ENCODE measurements at regions not wholly inside any gene's neighbourhood (a gene's known extent, or its start where the extent isn't known, plus 50 kb on each side); places are given as distances from the start of the nearest gene placed in this dataset.
A peak's percentile ranks its signal among the peaks of the same experiment; 100 is the strongest.

- H3K4me3 Mint-ChIP-seq (ENCODE audit: low read depth, unreplicated experiment) = no peak overlapping the region
- H3K27ac Mint-ChIP-seq (ENCODE audit: unreplicated experiment) = no peak overlapping the region
- no peak for TF ChIP-seq CTCF (IDR thresholded peaks at IDR 0.05; ENCODE audit: unreplicated experiment)
- H3K9me3 Mint-ChIP-seq (ENCODE audit: low read depth, unreplicated experiment) = no peaks in the 10 kb centered on the region
- no peak for DNase-seq
- no peaks in the 10 kb centered on the region for H3K36me3 Mint-ChIP-seq (ENCODE audit: insufficient read depth, unreplicated experiment)
- intact Hi-C loops (cut with micrococcal nuclease; ENCODE audit: unreplicated experiment) = no loop called here
- no peaks in the 10 kb centered on the region for H3K27me3 Mint-ChIP-seq (ENCODE audit: unreplicated experiment)
- no peaks in the 10 kb centered on the region for H3K4me1 Mint-ChIP-seq (ENCODE audit: low read depth, unreplicated experiment)
- CTCF ChIA-PET = interaction anchor here (0.6 to 0.7 kb wide), 2 partner anchors 89 to 1927 kb away, joined by 3 read pairs; no protein-coding TSS in a partner anchor
- no TSS peak for BruUV-seq (replicated peaks)
These were observed 295.9 kb upstream of the SOX4 start for GRCh38 chr6:21297665-21298064.

GRCh38 chr6:21299216-21299615 is 294.3 kb upstream of the SOX4 start:
- no TSS peak for BruUV-seq (replicated peaks)
- H3K36me3 Mint-ChIP-seq (ENCODE audit: insufficient read depth, unreplicated experiment) = no peaks in the 10 kb centered on the region
- TF ChIP-seq CTCF (IDR thresholded peaks at IDR 0.05; ENCODE audit: unreplicated experiment) = no peak
- no peaks in the 10 kb centered on the region for H3K4me1 Mint-ChIP-seq (ENCODE audit: low read depth, unreplicated experiment)
- no peaks in the 10 kb centered on the region for H3K27me3 Mint-ChIP-seq (ENCODE audit: unreplicated experiment)
- CTCF ChIA-PET = interaction anchor here (0.5 kb wide), 1 partner anchor 9 kb away, joined by 6 read pairs; no protein-coding TSS in a partner anchor
- no peak overlapping the region for H3K27ac Mint-ChIP-seq (ENCODE audit: unreplicated experiment)
- no peaks in the 10 kb centered on the region for H3K9me3 Mint-ChIP-seq (ENCODE audit: low read depth, unreplicated experiment)
- DNase-seq = no peak
- H3K4me3 Mint-ChIP-seq (ENCODE audit: low read depth, unreplicated experiment) = no peak overlapping the region
- intact Hi-C loops (cut with micrococcal nuclease; ENCODE audit: unreplicated experiment) = no loop called here

GRCh38 chr6:21300439-21300838 is 293.1 kb upstream of the SOX4 start:
- H3K4me3 Mint-ChIP-seq (ENCODE audit: low read depth, unreplicated experiment) = no peak overlapping the region
- no peaks in the 10 kb centered on the region for H3K36me3 Mint-ChIP-seq (ENCODE audit: insufficient read depth, unreplicated experiment)
- no TSS peak for BruUV-seq (replicated peaks)
- CTCF ChIA-PET = interaction anchor here (0.6 kb wide), 1 partner anchor 288 kb away, joined by 3 read pairs; no protein-coding TSS in a partner anchor
- DNase-seq = no peak
- no peaks in the 10 kb centered on the region for H3K27me3 Mint-ChIP-seq (ENCODE audit: unreplicated experiment)
- H3K4me1 Mint-ChIP-seq (ENCODE audit: low read depth, unreplicated experiment) = no peaks in the 10 kb centered on the region
- peaks cover 3% of the 10 kb centered on the region for H3K9me3 Mint-ChIP-seq (ENCODE audit: low read depth, unreplicated experiment)
- intact Hi-C loops (cut with micrococcal nuclease; ENCODE audit: unreplicated experiment) = loop anchor here (5.0 kb wide), 1 partner anchor 423 kb away; no protein-coding TSS in a partner anchor
- TF ChIP-seq CTCF (IDR thresholded peaks at IDR 0.05; ENCODE audit: unreplicated experiment) = no peak
- no peak overlapping the region for H3K27ac Mint-ChIP-seq (ENCODE audit: unreplicated experiment)

- Mint-ChIP-seq H3K4me1 (ENCODE audit: low read depth, unreplicated experiment) (peaks cover 8% of the 10 kb centered on the region), H3K27ac (ENCODE audit: unreplicated experiment) (peak overlapping the region; percentile 40), H3K36me3 (ENCODE audit: insufficient read depth, unreplicated experiment) (no peaks in the 10 kb centered on the region), H3K9me3 (ENCODE audit: low read depth, unreplicated experiment) (peaks cover 3% of the 10 kb centered on the region), H3K4me3 (ENCODE audit: low read depth, unreplicated experiment) (no peak overlapping the region), H3K27me3 (ENCODE audit: unreplicated experiment) (no peaks in the 10 kb centered on the region)
- intact Hi-C loops (cut with micrococcal nuclease; ENCODE audit: unreplicated experiment) = no loop called here
- peak; percentile 35 for DNase-seq
- CTCF ChIA-PET = interaction anchor here (0.5 to 1.0 kb wide), 5 partner anchors 24 to 352 kb away, joined by 3 to 8 read pairs (median 3); no protein-coding TSS in a partner anchor
- BruUV-seq (replicated peaks) = no TSS peak
- TF ChIP-seq CTCF (IDR thresholded peaks at IDR 0.05; ENCODE audit: unreplicated experiment) = peak; percentile 22
These were observed 287.6 kb upstream of the SOX4 start for GRCh38 chr6:21305893-21306332.
